ENCODE measurements at regions not wholly inside any gene's neighbourhood (a gene's known extent, or its start where the extent isn't known, plus 50 kb on each side); places are given as distances from the start of the nearest gene placed in this dataset.

DNA sequence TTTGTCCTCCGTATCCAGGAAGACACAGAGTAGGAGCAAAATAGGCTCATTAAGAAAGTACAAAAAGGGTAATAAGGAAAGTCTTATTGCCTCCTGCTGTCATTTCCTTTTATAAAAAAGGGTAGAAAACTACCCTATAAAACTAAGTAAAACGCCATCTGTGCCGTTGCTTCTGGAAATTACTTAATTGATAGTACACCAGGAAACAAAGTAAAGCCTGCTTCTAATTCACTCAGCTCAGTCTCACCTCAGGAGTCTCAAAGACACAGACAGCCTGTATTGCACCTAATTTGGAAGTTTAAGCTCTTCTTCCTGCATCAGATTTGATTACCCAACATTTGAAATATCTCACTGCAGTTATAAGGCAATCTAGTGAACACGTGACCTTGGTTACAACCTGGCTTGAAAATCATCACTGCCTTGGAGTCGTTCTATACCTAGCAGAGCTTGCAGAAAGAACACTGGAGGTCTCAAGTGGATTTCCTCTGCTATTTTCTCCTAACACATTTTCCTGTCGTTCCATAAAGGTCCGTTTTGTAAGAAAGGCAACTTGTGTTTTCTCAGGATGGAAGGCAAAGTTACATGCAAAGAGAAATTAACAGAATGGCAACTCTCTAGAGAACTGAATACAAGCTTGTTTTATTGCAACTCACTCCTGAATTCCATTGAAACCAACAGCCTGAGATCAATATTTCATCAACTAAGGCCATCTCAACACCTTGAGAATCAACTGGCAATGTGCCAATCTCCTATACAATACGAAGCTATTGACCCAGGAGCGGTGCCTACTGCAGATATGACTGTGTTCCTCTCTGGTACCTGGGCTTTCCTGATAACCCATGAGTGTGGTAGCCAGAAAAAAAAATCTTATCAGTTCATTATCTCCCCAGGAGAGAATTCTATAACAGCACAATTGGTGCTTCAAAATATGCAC is 203.3 kb upstream of the LMCD1 start:
- TF ChIP-seq, protein P1, sequence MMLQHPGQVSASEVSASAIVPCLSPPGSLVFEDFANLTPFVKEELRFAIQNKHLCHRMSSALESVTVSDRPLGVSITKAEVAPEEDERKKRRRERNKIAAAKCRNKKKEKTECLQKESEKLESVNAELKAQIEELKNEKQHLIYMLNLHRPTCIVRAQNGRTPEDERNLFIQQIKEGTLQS (IDR thresholded peaks at IDR 0.05) = no peak
- TF ChIP-seq, protein P2, sequence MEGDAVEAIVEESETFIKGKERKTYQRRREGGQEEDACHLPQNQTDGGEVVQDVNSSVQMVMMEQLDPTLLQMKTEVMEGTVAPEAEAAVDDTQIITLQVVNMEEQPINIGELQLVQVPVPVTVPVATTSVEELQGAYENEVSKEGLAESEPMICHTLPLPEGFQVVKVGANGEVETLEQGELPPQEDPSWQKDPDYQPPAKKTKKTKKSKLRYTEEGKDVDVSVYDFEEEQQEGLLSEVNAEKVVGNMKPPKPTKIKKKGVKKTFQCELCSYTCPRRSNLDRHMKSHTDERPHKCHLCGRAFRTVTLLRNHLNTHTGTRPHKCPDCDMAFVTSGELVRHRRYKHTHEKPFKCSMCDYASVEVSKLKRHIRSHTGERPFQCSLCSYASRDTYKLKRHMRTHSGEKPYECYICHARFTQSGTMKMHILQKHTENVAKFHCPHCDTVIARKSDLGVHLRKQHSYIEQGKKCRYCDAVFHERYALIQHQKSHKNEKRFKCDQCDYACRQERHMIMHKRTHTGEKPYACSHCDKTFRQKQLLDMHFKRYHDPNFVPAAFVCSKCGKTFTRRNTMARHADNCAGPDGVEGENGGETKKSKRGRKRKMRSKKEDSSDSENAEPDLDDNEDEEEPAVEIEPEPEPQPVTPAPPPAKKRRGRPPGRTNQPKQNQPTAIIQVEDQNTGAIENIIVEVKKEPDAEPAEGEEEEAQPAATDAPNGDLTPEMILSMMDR (IDR thresholded peaks at IDR 0.05; ENCODE audit: low read depth, low read length, missing input control) = no peak
- no peak for TF ChIP-seq RXRA (IDR thresholded peaks at IDR 0.05)
